ENCODE measurements at regions not wholly inside any gene's neighbourhood (a gene's known extent, or its start where the extent isn't known, plus 50 kb on each side); places are given as distances from the start of the nearest gene placed in this dataset.

DNA sequence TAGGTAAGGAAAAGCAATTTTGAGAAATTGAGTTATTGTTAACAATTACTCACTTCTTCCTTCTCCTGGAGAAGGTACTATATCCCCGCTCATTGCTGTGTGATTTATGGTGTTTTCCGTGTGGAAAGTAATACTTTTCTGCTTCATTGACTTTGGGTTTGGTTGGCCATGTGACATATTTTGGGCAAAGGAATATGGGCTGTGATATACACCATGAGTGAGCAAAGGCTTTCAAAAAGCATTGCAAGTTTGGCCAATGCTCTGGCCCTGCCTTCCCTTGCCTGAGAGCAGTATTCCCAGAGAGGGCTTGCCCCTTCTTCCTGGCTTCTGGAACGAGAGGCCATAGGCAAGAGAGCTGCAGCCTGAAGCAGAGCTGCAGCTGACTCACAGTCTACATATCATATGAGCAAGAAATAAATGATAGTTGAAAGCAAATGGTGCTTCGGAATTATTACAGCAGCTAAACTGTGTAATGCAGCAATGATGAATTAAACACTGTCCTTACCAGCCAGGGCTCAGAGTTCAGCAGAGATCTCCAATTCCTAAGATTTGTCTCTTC, 216.8 kb upstream of the CD96 start:
- no peaks in the 10 kb centered on the region for H3K27me3 ChIP-seq (ENCODE audit: control insufficient read depth, insufficient read depth, low read length)
- POLR2A ChIA-PET: no interaction called here
- intact Hi-C loops (cut with micrococcal nuclease; ENCODE audit: unreplicated experiment) (no loop called here), in situ Hi-C loops (cut with HindIII; ENCODE audit: low pct_unique_long_range_greater_than_20kb, low sequenced_read_pairs) (no loop called here)
- H3K4me1 ChIP-seq (ENCODE audit: control insufficient read depth, insufficient read depth, low read length): no peaks in the 10 kb centered on the region
- TF ChIP-seq, protein P1, sequence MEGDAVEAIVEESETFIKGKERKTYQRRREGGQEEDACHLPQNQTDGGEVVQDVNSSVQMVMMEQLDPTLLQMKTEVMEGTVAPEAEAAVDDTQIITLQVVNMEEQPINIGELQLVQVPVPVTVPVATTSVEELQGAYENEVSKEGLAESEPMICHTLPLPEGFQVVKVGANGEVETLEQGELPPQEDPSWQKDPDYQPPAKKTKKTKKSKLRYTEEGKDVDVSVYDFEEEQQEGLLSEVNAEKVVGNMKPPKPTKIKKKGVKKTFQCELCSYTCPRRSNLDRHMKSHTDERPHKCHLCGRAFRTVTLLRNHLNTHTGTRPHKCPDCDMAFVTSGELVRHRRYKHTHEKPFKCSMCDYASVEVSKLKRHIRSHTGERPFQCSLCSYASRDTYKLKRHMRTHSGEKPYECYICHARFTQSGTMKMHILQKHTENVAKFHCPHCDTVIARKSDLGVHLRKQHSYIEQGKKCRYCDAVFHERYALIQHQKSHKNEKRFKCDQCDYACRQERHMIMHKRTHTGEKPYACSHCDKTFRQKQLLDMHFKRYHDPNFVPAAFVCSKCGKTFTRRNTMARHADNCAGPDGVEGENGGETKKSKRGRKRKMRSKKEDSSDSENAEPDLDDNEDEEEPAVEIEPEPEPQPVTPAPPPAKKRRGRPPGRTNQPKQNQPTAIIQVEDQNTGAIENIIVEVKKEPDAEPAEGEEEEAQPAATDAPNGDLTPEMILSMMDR (IDR thresholded peaks at IDR 0.05): no peak
- TF ChIP-seq TCF7L2 (IDR thresholded peaks at IDR 0.05; ENCODE audit: low read depth, low read length) (no peak), POLR2AphosphoS5 (IDR thresholded peaks at IDR 0.05; ENCODE audit: low read depth, low read length) (no peak), SIN3A (IDR thresholded peaks at IDR 0.05; ENCODE audit: borderline replicate concordance, insufficient read depth, low read depth, low read length) (no peak)
- TF ChIP-seq, protein P2, sequence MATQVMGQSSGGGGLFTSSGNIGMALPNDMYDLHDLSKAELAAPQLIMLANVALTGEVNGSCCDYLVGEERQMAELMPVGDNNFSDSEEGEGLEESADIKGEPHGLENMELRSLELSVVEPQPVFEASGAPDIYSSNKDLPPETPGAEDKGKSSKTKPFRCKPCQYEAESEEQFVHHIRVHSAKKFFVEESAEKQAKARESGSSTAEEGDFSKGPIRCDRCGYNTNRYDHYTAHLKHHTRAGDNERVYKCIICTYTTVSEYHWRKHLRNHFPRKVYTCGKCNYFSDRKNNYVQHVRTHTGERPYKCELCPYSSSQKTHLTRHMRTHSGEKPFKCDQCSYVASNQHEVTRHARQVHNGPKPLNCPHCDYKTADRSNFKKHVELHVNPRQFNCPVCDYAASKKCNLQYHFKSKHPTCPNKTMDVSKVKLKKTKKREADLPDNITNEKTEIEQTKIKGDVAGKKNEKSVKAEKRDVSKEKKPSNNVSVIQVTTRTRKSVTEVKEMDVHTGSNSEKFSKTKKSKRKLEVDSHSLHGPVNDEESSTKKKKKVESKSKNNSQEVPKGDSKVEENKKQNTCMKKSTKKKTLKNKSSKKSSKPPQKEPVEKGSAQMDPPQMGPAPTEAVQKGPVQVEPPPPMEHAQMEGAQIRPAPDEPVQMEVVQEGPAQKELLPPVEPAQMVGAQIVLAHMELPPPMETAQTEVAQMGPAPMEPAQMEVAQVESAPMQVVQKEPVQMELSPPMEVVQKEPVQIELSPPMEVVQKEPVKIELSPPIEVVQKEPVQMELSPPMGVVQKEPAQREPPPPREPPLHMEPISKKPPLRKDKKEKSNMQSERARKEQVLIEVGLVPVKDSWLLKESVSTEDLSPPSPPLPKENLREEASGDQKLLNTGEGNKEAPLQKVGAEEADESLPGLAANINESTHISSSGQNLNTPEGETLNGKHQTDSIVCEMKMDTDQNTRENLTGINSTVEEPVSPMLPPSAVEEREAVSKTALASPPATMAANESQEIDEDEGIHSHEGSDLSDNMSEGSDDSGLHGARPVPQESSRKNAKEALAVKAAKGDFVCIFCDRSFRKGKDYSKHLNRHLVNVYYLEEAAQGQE (IDR thresholded peaks at IDR 0.05; ENCODE audit: insufficient read depth in 1 of 2, low read depth in 2 of 2, low read length in 1 of 2): no peak
- DNase-seq (ENCODE audit: low read depth, low spot score): no peak
- CTCF ChIA-PET: no interaction called here
- H3K27ac ChIP-seq (ENCODE audit: low read length): no peak overlapping the region
- H3K4me3 ChIP-seq (ENCODE audit: low read depth in 2 of 2, low read length in 2 of 2): no peak overlapping the region
- BruUV-seq (replicated peaks): no TSS peak
- no peaks in the 10 kb centered on the region for H3K9me3 ChIP-seq (ENCODE audit: control insufficient read depth, insufficient read depth, low read depth, low read length)
- no peak for ATAC-seq
- no peaks in the 10 kb centered on the region for H3K36me3 ChIP-seq (ENCODE audit: control insufficient read depth, insufficient read depth, low read length)

DNA sequence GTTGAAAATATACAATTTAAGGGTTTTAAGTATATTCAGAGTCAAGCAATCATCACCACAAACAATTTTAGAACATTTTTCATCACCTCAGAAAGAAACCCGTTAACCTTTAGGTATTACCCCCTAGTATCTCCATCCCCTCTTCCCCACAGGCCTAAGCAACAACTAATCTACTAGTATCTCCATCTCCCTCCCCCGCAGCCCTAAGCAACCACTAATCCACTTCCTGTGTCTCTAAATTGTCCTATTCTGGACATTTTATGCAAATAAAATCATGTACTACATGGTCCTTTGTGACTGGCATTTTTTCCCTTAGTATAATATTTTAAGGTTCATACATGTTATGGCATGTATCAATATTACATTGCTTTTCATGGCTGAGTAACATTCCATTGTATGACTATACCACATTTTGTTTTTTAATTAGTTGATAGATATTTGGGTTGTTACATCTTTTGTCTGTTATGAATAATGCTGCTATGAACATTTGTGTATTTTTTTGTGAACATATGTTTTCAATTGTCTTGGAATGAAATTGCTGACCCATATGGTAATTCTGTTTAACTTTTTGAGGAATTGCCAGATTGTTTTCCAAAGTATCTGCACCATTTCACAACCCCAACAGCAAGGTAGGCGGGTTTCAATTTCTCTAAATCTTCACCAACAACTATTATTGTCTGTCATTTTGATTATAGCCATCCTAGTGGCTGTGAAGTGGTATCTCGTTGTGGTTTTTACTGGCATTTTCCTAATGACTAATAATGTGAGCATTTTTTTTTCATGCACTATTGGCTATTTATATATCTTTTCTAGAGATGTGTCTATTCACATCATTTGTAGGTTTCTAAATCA, 215.6 kb upstream of the CD96 start:
- H3K27ac ChIP-seq (ENCODE audit: low read length): no peak overlapping the region
- no peaks in the 10 kb centered on the region for H3K27me3 ChIP-seq (ENCODE audit: control insufficient read depth, insufficient read depth, low read length)
- H3K9me3 ChIP-seq (ENCODE audit: control insufficient read depth, insufficient read depth, low read depth, low read length): no peaks in the 10 kb centered on the region
- H3K36me3 ChIP-seq (ENCODE audit: control insufficient read depth, insufficient read depth, low read length): no peaks in the 10 kb centered on the region
- no TSS peak for BruUV-seq (replicated peaks)
- ChIA-PET CTCF (no interaction called here), POLR2A (no interaction called here)
- no peak overlapping the region for H3K4me3 ChIP-seq (ENCODE audit: low read depth in 2 of 2, low read length in 2 of 2)
- H3K4me1 ChIP-seq (ENCODE audit: control insufficient read depth, insufficient read depth, low read length): no peaks in the 10 kb centered on the region
- in situ Hi-C loops (cut with HindIII; ENCODE audit: low pct_unique_long_range_greater_than_20kb, low sequenced_read_pairs) (no loop called here), intact Hi-C loops (cut with micrococcal nuclease; ENCODE audit: unreplicated experiment) (no loop called here)
- DNase-seq (ENCODE audit: low read depth, low spot score) (no peak), ATAC-seq (no peak)
- TF ChIP-seq TCF7L2 (IDR thresholded peaks at IDR 0.05; ENCODE audit: low read depth, low read length): no peak

DNA sequence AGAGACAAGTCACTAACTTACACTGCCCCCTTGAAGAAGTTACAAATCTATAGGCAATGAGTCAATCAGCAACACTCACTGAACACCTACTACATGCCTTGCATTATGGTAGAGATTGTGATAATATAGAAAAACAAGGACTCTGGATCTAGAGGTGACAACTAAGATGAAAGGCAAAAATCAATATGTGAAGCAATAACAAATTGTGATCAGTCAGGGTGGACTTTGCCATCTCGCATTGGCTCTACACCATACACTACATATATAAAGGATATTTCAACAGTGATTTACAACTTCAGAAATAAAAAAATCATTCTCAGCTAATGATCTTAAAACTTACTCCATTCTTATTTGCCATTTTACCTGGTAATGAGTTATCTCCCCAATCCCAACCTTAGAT, 210.7 kb upstream of the CD96 start:
- Histone ChIP-seq H3K9me3 (ENCODE audit: control insufficient read depth, insufficient read depth, low read depth, low read length) (no peaks in the 10 kb centered on the region), H3K27me3 (ENCODE audit: control insufficient read depth, insufficient read depth, low read length) (no peaks in the 10 kb centered on the region), H3K36me3 (ENCODE audit: control insufficient read depth, insufficient read depth, low read length) (no peaks in the 10 kb centered on the region), H3K4me3 (ENCODE audit: low read depth in 2 of 2, low read length in 2 of 2) (no peak overlapping the region), H3K27ac (ENCODE audit: low read length) (no peak overlapping the region), H3K4me1 (ENCODE audit: control insufficient read depth, insufficient read depth, low read length) (no peaks in the 10 kb centered on the region)
- POLR2A ChIA-PET: no interaction called here
- TF ChIP-seq TCF7L2 (IDR thresholded peaks at IDR 0.05; ENCODE audit: low read depth, low read length) (no peak), POLR2AphosphoS5 (IDR thresholded peaks at IDR 0.05; ENCODE audit: low read depth, low read length) (no peak), SIN3A (IDR thresholded peaks at IDR 0.05; ENCODE audit: borderline replicate concordance, insufficient read depth, low read depth, low read length) (no peak)
- TF ChIP-seq, protein P2 (IDR thresholded peaks at IDR 0.05; ENCODE audit: insufficient read depth in 1 of 2, low read depth in 2 of 2, low read length in 1 of 2): no peak
- TF ChIP-seq, protein P1 (IDR thresholded peaks at IDR 0.05): no peak
- intact Hi-C loops (cut with micrococcal nuclease; ENCODE audit: unreplicated experiment) (no loop called here), in situ Hi-C loops (cut with HindIII; ENCODE audit: low pct_unique_long_range_greater_than_20kb, low sequenced_read_pairs) (no loop called here)
- no TSS peak for BruUV-seq (replicated peaks)
- no peak for ATAC-seq
- CTCF ChIA-PET: no interaction called here
- DNase-seq (ENCODE audit: low read depth, low spot score): no peak

Data from Panc1 (cell line).